ENCODE measurements at regions not wholly inside any gene's neighbourhood (a gene's known extent, or its start where the extent isn't known, plus 50 kb on each side); places are given as distances from the start of the nearest gene placed in this dataset.
A peak's percentile ranks its signal among the peaks of the same experiment; 100 is the strongest.

DNA sequence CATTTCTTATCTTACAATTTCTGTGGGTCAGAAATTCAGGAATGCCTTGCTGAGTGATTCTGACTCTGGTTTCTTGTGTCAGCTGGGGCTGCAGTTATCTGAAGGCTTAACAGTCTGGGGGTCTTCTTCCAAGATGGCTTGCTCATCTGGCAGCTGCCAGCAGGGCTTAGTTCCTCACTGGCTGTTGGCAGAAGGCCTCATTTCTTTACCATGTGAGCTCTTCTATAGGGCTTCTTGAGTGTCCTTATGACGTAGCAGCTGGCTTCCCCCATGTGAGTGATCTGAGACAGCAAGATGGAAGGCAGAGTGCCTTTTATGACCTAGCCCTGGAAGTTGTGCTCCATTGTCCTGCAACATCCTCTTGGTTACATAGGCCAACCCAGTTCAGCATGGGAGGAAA is 82.0 kb upstream of the PDZRN3 start:
- Histone ChIP-seq H3K27me3 (ENCODE audit: control insufficient read depth, insufficient read depth, low read length) (no peaks in the 10 kb centered on the region), H3K4me3 (ENCODE audit: low read length) (no peak overlapping the region), H3K9me3 (ENCODE audit: control insufficient read depth, low read depth, low read length) (no peaks in the 10 kb centered on the region), H3K27ac (ENCODE audit: low read length) (no peak overlapping the region), H3K4me1 (ENCODE audit: control insufficient read depth, insufficient read depth, low read length) (no peaks in the 10 kb centered on the region), H3K36me3 (ENCODE audit: control insufficient read depth, insufficient read depth, low read length) (no peaks in the 10 kb centered on the region)
- no CpG with 5 or more reads among the region's 1 CpG for WGBS (ENCODE audit: insufficient coverage, low lambda C conversion rate)
- no peak for DNase-seq

- no peaks in the 10 kb centered on the region for H3K36me3 ChIP-seq (ENCODE audit: control insufficient read depth, insufficient read depth, low read length)
- no peak overlapping the region for H3K4me3 ChIP-seq (ENCODE audit: low read length)
- DNase-seq: no peak
- no peak overlapping the region for H3K27ac ChIP-seq (ENCODE audit: low read length)
- no peaks in the 10 kb centered on the region for H3K9me3 ChIP-seq (ENCODE audit: control insufficient read depth, low read depth, low read length)
- no peaks in the 10 kb centered on the region for H3K27me3 ChIP-seq (ENCODE audit: control insufficient read depth, insufficient read depth, low read length)
- no peaks in the 10 kb centered on the region for H3K4me1 ChIP-seq (ENCODE audit: control insufficient read depth, insufficient read depth, low read length)
- WGBS (ENCODE audit: insufficient coverage, low lambda C conversion rate): no CpG with 5 or more reads among the region's 1 CpG
Measured at GRCh38 chr3:73705792-73706191, 81.1 kb upstream of the PDZRN3 start.

GRCh38 chr3:73699327-73699726 is 74.6 kb upstream of the PDZRN3 start:
- peak in 1 of 2 donors; percentile 72 for DNase-seq
- no peaks in the 10 kb centered on the region for H3K36me3 ChIP-seq (ENCODE audit: control insufficient read depth, insufficient read depth, low read length)
- peak overlapping the region; percentile 3 for H3K27ac ChIP-seq (ENCODE audit: low read length)
- no peaks in the 10 kb centered on the region for H3K9me3 ChIP-seq (ENCODE audit: control insufficient read depth, low read depth, low read length)
- no peak overlapping the region for H3K4me3 ChIP-seq (ENCODE audit: low read length)
- H3K27me3 ChIP-seq (ENCODE audit: control insufficient read depth, insufficient read depth, low read length): no peaks in the 10 kb centered on the region
- peaks cover 13% of the 10 kb centered on the region for H3K4me1 ChIP-seq (ENCODE audit: control insufficient read depth, insufficient read depth, low read length)

- H3K4me3 ChIP-seq (ENCODE audit: low read length): no peak overlapping the region
- WGBS (ENCODE audit: insufficient coverage, low lambda C conversion rate): 50% methylated on average over 2 of the region's 6 CpGs
- H3K27me3 ChIP-seq (ENCODE audit: control insufficient read depth, insufficient read depth, low read length): no peaks in the 10 kb centered on the region
- no peaks in the 10 kb centered on the region for H3K36me3 ChIP-seq (ENCODE audit: control insufficient read depth, insufficient read depth, low read length)
- no peak overlapping the region for H3K27ac ChIP-seq (ENCODE audit: low read length)
- H3K9me3 ChIP-seq (ENCODE audit: control insufficient read depth, low read depth, low read length): no peaks in the 10 kb centered on the region
- peaks cover 13% of the 10 kb centered on the region for H3K4me1 ChIP-seq (ENCODE audit: control insufficient read depth, insufficient read depth, low read length)
- no peak for DNase-seq
Measured at GRCh38 chr3:73697020-73697419, 72.3 kb upstream of the PDZRN3 start.

DNA sequence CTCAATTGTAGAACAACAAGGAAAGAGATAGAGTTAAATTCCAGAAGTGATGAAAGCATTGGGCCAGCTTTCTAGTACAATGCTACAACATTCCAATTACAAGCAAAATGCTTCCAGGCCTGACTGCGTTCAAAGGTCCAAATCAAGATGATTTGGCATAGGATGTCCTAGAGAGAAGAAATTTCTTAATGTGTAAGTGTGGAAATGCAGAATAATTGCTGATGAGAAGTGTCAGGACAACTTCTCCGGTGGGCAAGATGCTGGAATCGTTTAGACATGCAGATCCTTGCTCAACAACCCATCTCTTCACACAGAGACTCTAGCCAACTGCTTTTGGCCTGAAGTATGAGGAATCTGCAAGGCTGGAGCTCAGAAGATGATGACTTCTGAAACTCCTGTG is 71.1 kb upstream of the PDZRN3 start:
- no peak overlapping the region for H3K27ac ChIP-seq (ENCODE audit: low read length)
- no CpG with 5 or more reads among the region's 3 CpGs for WGBS (ENCODE audit: insufficient coverage, low lambda C conversion rate)
- no peak for DNase-seq
- no peaks in the 10 kb centered on the region for H3K36me3 ChIP-seq (ENCODE audit: control insufficient read depth, insufficient read depth, low read length)
- peaks cover 13% of the 10 kb centered on the region for H3K4me1 ChIP-seq (ENCODE audit: control insufficient read depth, insufficient read depth, low read length)
- no peak overlapping the region for H3K4me3 ChIP-seq (ENCODE audit: low read length)
- H3K9me3 ChIP-seq (ENCODE audit: control insufficient read depth, low read depth, low read length): no peaks in the 10 kb centered on the region
- no peaks in the 10 kb centered on the region for H3K27me3 ChIP-seq (ENCODE audit: control insufficient read depth, insufficient read depth, low read length)

- WGBS (ENCODE audit: insufficient coverage, low lambda C conversion rate): no CpG with 5 or more reads among the region's 1 CpG
Measured at GRCh38 chr3:73694983-73695757, 70.4 kb upstream of the PDZRN3 start.

DNA sequence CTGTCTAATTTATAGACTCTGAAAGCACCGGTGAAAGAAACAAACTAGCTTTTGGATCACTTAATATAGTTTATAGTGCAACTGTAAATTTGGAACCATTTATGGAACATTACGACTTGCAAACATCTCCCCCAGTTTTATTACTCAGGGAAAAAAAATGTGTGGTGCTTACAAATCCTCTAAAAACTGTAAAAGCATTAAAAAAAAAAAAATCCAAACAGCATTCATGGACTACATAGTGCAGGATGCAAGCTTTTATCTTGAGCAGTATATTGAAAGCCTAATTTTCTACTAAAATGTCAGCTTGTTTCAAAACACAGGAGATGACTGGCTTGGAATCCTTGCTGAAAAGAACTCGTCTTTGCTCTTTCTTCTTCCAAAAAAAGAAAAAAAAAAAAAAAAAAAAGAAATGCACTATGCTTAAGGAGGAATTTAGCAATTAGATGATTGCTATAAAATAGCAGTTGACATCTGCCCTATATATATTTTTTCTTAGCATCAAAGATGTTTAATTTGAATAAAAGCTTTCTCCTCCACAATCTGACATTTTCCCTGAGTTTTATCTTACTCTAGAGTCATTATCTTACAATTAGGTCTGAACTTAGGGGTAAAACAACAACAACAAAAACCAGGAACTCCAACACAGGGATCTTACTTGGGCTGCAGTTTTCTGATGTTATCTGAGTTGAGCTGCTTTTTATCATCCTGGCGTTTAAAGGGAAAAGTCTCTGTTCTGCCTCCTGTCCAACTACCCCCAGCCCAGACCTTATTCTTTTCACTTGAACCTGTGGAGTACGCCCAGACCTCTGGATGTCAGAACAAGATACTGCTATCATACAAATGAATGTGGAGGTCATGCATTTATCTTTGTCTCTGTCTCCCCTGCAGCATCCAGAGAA is 62.6 kb upstream of the PDZRN3 start:
- Histone ChIP-seq H3K27ac (ENCODE audit: low read length) (no peak overlapping the region), H3K4me1 (ENCODE audit: control insufficient read depth, insufficient read depth, low read length) (no peaks in the 10 kb centered on the region), H3K9me3 (ENCODE audit: control insufficient read depth, low read depth, low read length) (no peaks in the 10 kb centered on the region), H3K4me3 (ENCODE audit: low read length) (no peak overlapping the region), H3K27me3 (ENCODE audit: control insufficient read depth, insufficient read depth, low read length) (no peaks in the 10 kb centered on the region), H3K36me3 (ENCODE audit: control insufficient read depth, insufficient read depth, low read length) (no peaks in the 10 kb centered on the region)
- peak in 1 of 2 donors; percentile 22 for DNase-seq
- 68% methylated on average over 2 of the region's 5 CpGs for WGBS (ENCODE audit: insufficient coverage, low lambda C conversion rate)

More at GRCh38 chr3:73694983-73695757, 70.4 kb upstream of the PDZRN3 start:
- Histone ChIP-seq H3K27ac (ENCODE audit: low read length) (no peak overlapping the region), H3K4me1 (ENCODE audit: control insufficient read depth, insufficient read depth, low read length) (peaks cover 13% of the 10 kb centered on the region), H3K9me3 (ENCODE audit: control insufficient read depth, low read depth, low read length) (no peaks in the 10 kb centered on the region), H3K36me3 (ENCODE audit: control insufficient read depth, insufficient read depth, low read length) (no peaks in the 10 kb centered on the region), H3K4me3 (ENCODE audit: low read length) (no peak overlapping the region), H3K27me3 (ENCODE audit: control insufficient read depth, insufficient read depth, low read length) (no peaks in the 10 kb centered on the region)
- no peak for DNase-seq

DNA sequence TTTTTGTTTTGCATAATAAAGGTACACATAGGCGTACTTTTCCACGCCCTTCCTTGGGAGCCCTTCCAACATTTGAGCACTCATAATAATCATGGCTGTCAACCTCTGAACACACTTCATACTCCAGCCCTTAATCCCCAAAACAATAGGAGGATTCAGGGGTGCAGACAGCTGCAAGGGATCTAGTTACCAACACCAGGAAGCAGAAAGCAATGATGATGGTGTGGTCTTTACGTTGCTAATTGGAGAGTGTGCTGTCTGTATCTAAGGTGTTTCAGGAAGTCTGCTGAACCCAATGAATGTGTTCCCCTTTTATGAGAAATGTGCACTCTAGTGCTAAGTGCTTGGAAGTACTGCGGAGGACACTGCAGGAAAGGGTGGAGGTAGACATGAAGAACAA is 60.3 kb upstream of the PDZRN3 start:
- WGBS (ENCODE audit: insufficient coverage, low lambda C conversion rate): no CpG with 5 or more reads among the region's 4 CpGs
- Histone ChIP-seq H3K27ac (ENCODE audit: low read length) (no peak overlapping the region), H3K36me3 (ENCODE audit: control insufficient read depth, insufficient read depth, low read length) (no peaks in the 10 kb centered on the region), H3K4me1 (ENCODE audit: control insufficient read depth, insufficient read depth, low read length) (no peaks in the 10 kb centered on the region), H3K27me3 (ENCODE audit: control insufficient read depth, insufficient read depth, low read length) (no peaks in the 10 kb centered on the region), H3K9me3 (ENCODE audit: control insufficient read depth, low read depth, low read length) (no peaks in the 10 kb centered on the region), H3K4me3 (ENCODE audit: low read length) (no peak overlapping the region)
- DNase-seq: no peak

DNA sequence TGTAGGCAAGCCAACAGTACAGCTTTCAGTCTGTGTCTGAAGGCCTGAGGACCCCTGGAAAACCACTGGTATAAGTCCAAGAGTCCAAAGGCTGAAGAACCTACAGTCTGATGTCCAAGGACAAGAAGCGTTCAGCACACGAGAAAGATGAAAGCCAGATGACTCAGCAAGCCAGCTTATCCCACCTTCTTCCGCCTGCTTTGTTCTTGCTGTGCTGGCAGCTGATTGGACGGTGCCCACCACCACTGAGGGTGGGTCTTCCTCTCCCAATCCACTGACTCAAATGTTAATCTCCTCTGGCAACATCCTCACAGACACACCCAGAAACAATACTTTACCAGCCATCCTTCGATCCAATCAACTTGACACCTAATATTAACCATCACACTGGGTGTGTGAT is 59.0 kb upstream of the PDZRN3 start:
- Histone ChIP-seq H3K27me3 (ENCODE audit: control insufficient read depth, insufficient read depth, low read length) (no peaks in the 10 kb centered on the region), H3K4me1 (ENCODE audit: control insufficient read depth, insufficient read depth, low read length) (no peaks in the 10 kb centered on the region), H3K4me3 (ENCODE audit: low read length) (no peak overlapping the region), H3K36me3 (ENCODE audit: control insufficient read depth, insufficient read depth, low read length) (no peaks in the 10 kb centered on the region), H3K9me3 (ENCODE audit: control insufficient read depth, low read depth, low read length) (no peaks in the 10 kb centered on the region), H3K27ac (ENCODE audit: low read length) (no peak overlapping the region)
- no peak for DNase-seq
- no CpG with 5 or more reads among the region's 5 CpGs for WGBS (ENCODE audit: insufficient coverage, low lambda C conversion rate)

- Histone ChIP-seq H3K36me3 (ENCODE audit: control insufficient read depth, insufficient read depth, low read length) (no peaks in the 10 kb centered on the region), H3K27ac (ENCODE audit: low read length) (no peak overlapping the region), H3K27me3 (ENCODE audit: control insufficient read depth, insufficient read depth, low read length) (no peaks in the 10 kb centered on the region), H3K9me3 (ENCODE audit: control insufficient read depth, low read depth, low read length) (no peaks in the 10 kb centered on the region), H3K4me1 (ENCODE audit: control insufficient read depth, insufficient read depth, low read length) (no peaks in the 10 kb centered on the region), H3K4me3 (ENCODE audit: low read length) (no peak overlapping the region)
- 100% methylated on average over 2 of the region's 6 CpGs for WGBS (ENCODE audit: insufficient coverage, low lambda C conversion rate)
- no peak for DNase-seq
Measured at GRCh38 chr3:73681610-73682009, 56.9 kb upstream of the PDZRN3 start.
